CD4-positive, alpha-beta T cell treated with Interleukin-4 for 1 hour (primary cell): ENCODE measurements at regions not wholly inside any gene's neighbourhood (a gene's known extent, or its start where the extent isn't known, plus 50 kb on each side); places are given as distances from the start of the nearest gene placed in this dataset.
"Not testable (repeated sequence)": the region's sequence is repeated elsewhere in the genome, so short reads cannot be mapped to it uniquely, and the experiment has no call there.

Experiments
- DNase-seq, 2 donors: peaks; one replicate each; pipeline ENCODE4 v3.0.0-alpha.2; 2020 to 2022

DNA sequence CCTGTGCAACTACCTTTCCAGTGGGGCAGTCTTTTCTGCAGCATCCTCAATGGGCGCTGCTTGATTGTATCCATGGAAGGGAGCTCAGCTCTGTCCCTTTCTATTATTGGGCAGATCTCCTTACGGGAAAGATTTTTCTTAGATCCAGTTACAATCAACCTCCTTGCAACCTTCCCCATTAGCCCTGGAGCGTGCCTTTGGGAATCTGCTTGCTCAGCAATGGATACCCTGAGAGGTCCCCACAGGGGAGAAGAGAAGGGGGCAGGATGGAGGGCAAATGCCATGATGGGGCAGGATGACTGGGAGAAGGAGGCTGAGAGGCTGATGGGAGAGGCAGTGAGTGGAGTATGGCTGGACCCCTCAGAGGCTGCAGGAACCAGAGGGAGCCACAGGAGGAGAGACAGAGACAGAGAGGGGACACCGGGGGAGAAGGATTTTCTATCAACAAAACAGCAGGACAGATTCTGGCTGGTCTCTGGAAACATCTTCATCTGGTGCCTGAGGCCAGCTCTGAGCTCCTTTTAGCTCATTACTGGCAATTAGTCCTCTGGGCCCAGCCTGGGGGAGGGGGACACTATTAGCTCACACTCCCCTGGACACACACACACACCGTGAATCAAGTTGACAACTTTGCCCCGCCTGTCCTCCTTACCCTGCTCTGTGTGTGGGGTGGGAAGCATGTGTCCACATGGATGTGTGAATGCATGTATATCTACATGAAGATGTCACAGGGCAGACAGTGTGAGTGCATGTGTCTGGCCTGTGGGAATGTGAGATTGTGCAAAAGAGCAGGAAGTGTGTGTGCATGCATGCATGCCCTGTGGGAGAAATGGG lies 80.8 kb upstream of the PAX2 start:
- DNase-seq, result no peak

DNA sequence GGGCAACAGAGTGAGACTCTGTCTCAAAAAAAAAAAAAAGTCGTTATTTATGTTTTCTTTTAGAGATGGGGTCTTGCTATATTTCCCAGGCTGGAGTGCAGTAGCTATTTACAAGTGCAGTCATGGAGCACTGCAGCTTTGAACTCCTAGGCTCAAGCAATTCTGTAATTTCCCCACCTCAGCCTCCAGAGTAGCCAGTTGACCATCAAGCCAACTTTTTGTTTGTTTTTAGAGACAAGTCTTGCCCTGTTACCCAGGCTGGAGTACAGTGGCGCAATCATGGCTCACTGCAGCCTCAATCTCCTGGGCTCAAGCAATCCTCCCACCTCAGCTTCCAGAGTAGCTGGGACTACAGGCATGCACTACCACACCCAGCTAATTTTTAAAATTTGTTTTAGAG lies 78.7 kb upstream of the PAX2 start:
- DNase-seq, result not testable (repeated sequence)

DNA sequence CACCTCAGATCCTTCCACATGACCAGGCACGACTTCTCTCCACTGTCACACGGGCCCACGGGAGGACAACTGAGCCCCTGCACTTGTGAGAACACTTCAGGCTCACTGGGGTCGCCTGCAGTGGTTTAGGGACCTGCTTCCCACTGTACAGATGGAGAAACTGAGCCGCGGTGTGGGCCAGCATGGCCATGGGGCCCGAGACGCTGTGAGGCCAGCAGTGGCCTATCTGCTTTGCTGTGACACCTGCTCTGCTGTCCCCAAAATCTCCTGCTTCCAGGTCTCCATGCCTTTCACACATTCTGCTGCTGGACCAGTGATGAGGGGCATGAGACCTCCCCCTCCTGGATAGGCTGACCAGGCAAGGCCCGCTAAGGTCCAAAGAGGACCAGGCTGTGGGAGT lies 75.8 kb upstream of the PAX2 start:
- DNase-seq, result no peak

DNA sequence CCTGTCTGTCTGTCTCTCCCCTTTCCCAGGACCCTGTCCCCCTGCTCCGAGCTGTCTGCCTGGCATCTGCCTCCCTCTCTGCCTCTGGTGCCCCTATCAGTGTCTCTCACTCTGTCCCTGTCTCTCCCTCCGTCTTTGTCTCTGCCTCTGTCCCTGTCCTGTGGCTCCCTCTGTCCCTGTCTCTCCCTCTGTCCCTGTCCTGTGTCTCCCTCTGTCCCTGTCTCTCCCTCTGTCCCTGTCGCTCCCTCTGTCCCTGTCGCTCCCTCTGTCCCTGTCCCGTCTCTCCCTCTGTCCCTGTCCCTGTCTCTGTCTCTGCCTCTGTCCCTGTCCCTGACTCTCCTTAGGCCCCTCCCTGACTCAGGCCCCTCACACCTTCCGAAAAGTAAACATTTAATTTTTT lies 75.0 kb upstream of the PAX2 start:
- DNase-seq, result no peak

DNA sequence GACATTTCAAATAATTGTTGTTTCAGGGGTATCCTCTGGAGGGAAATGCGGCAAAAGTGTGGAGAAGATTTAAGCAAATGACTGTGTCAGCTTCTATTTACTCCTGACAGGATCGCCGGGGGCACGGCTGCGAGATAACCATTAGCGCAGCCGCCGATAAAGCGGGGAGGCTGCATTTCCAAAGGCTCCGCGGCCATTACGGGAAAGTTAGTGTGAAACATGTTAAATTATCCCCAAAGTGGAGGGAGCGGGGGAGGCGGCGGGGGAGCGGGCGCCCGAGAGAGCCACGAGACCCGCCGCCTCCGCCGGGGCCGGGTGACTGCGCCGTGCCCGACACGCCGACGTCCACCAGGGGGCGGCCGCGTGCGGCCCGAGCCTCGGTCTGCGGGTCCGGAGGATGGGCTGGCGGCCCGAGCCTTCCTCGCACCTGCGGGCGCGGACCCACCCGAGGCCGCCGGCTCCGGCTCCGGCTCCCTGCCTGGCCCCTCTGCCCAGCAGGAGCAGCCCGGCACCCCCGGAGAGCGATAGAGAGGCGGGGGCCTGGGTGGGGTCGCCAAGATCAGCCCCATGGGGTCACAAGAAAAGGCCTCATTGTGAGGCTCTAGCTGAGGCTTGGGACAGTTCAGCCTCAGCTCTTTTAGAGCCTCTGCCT lies 74.4 kb upstream of the PAX2 start:
- DNase-seq, result peak; percentile 20 to 50

DNA sequence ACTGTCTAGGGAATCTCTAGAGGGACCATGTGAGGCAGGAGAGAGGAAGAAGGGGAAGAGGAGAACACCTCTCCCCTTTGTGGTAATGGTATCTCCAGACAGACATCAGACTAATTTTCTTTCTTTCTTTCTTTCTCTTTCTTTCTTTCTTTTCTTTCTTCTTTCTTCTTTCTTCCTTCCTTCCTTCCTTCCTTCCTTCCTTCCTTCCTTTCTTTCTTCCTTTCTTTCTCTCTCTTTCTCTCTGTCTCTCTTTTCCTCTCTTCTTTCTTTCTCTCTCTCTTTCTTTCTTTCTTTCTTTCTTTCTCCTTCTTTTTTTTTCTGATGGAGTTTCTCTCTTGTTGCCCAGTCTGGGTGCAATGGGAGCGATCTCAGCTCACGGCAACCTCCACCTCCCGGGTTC lies 73.2 kb upstream of the PAX2 start:
- no peak for DNase-seq

DNA sequence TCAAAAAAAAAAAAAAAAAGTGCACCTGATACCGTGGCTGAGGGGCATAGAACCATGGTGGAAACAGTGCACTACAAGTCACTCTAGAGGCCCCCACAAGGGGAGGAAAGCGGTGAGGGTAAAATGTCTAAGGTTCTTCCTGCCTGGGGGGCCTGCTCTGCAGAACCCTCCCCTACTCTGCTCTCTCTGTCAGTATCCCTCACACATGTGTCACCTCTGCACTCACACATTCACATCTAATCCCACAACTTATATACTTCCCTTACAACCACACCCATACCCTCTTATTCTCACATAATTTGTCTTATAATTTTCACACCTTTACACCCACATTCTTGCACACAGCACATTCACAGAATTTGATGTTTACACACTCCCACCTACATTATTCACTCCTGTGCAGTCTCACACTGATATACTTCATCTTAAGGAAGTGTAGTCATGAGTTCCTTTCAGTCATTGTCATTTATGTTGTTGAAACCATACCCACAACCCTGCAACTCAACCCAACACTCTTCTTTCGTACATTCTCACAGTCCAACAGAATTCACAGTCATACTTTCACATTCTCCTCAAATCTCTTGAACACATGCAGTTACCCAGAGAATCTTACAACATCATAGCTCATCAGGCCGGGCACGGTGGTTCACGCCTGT lies 68.0 kb upstream of the PAX2 start:
- no peak for DNase-seq

DNA sequence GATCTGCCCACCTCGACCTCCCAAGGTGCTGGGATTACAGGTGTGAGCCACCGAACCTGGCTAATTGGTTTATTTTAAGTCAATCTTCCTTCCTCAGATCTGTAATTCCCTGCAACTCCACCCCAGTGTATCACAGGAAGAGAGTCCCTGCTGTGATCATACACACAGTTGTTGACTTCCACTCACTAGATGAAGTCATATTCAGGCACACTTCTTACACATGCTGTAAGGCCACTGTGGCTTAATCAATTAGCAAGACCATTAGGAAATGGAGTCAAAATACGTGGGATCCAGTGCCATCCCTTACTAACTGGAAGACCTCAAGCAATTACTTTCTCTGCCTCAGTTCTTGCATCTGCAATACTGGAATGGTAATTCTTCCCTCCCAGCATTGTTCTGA lies 66.1 kb upstream of the PAX2 start:
- no peak for DNase-seq

DNA sequence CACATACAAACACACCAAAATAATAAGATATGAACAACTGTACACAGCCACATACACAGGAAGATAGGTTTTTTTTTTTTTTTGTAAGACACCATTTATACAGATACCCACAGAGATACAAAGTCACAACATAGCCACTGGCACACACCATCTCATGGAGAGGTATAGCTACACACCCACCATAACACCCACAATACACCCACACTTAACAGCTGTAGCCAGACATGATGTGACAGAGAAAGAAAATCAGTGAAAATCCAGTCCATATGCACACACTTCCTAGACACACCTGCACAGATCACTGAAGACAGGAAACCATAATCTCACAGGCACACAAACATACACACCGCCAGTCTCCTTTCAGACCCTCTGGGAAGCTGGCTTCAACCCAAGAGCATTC lies 62.4 kb upstream of the PAX2 start:
- no peak for DNase-seq

DNA sequence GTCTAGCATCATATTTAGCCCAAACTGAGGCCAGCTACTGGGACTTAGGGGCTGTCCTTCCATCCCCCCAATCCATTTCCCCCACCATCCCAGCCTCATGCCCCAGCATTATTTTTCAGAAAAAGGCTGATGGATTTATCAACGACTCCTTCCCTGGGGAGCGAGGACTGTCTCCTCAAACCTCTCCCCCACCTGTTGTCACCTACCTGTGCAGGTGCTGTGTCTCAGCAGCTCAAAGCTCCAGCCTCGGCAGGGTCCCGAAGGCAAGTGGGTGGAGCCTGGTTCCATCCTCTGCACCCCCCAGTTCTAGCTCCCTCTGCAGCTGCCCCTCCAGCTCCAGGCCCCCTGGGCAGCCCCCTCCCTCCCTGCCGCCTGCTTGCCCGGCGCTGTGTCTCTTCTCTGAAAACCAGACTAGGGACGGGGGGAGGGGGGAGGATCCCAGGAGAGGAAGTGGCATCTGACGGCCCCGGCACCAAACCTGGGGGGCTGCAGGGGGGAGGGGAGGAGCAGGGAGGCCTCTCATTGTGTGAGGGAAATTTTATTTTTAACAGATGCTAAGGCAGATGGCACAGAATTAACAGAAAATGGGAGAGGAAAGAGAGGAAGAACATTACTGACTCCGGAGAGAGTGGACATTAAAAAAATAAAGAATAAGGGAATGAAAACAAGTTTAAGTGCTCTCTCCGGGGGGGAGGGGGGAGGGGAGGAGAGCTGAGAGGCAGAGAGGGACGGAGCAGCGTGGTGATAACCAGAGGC lies 61.7 kb upstream of the PAX2 start:
- DNase-seq, result no peak

DNA sequence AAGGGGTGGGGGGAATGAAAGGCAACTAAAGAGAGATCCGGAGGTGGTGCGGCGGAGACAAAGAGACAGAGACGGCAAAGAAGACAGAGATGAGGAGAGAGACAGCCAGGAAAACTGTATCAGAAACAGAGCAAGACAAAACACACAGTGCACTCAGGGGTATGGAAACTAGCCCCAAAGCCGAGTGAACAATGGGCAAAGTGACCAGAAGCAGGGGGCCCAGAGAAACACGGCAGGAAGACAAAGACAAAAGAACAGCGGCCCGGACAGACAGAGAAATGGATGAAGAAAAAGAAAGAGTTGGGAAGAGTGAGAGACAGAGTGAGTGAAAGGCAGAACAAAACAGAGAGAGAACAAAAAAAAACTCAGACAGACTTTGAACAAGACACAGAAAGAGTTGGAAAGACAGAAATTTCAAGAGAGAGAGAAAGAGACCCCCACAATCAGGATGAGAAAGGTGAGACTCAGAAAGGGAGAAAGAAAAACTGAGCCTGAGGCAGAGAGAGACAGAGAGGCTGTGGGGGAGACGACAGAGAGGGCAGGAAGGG lies 60.6 kb upstream of the PAX2 start:
- no peak for DNase-seq

DNA sequence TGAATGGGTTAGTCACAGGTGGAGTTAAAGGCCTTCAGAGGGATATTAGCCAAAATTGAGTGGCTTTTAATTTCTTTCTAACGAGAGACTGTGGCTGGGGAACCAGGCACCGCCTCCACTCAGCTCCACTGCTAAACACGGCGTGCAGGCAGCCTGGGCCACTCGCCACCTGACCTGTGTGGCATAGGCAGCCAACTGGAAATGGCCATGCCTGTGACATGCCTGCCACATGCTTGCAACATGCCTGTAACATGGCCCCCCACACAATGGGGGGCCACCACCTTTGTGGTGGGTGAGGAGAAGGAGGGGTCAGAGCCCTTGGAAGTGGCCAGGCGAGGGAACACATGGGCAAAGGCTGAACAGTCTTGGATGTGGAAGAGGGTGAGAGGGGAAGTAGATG lies 60.1 kb upstream of the PAX2 start:
- DNase-seq, result no peak

DNA sequence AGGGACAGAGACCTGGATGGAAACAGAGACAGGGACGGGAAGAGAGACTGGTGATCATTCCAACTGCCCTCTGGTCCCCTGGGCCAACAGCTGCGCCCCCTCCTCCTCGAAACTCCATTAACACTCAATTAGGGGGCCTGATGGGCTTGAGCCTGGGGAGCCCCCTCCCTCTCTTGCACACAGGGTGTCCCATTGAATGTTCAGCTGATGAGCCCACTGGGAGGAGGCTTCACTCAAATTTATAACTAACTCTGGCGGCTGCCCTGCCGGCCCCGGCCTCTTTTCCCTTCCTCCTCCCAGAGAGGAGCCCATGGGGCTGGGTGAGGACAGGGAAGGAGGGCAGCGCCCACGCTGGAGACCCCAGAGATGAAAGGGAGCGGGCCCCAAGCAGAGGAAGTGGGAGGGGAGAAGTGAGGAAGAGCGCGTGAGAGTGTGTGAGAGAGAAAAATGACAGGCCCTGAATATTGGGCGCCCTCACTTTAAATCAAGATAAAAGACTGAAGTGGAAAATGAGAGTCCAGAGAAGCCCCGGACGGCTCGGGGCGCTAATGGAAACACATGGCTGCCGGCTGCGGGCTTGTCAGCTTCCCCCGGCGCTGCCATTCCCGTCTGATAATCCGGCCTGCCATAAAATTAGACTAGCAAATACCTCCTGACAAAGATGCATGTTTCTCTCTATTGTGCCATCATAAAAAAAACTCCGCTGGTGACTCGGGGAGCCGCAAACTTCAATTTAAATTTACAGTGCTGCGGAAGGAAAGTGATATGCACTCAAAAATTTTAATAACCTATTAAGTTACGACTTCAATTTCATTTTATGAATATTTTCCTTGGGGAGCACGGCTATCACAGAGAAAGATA lies 58.0 kb upstream of the PAX2 start:
- DNase-seq, result no peak

DNA sequence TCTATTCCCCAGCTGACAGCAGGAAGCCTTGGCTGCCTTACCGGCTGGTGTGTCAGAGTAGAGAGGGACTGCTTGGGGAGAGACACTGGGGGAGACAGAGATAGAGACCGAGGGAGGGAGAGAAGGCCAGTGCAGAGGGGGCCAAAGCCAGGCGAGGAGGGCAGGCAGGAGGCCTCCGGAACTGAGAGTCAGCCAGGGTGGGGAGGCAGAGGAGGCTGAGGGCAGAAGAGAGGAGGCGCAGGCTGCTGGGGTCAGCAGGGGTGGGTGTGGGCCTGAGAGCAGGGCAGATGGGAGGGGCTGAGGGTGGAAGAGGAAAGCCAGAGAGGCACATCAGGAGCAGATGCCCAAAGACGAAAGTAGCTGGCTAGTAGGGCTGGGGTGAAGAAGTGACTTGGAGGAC lies 57.2 kb upstream of the PAX2 start:
- DNase-seq, result no peak

DNA sequence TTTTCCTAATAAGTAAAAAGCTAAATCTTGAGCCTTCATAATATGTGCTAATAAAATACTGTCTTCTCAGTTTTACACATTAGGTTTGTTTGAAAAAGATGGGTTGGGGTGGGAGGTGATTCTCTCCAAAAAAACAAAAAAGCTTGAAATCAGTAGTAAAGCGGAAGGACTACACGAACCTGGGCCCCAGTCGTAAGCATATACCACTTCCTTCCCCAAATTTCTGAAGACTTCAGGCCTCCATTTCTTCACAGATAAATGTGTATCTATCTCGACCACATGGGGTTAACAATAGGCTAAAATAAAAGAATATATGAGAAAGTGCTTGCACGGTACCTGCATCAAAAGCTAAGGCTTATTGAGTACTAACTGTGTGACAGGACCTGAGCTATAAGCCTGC lies 51.6 kb upstream of the PAX2 start:
- no peak for DNase-seq
